H9 (cell line): ENCODE measurements at regions not wholly inside any gene's neighbourhood (a gene's known extent, or its start where the extent isn't known, plus 50 kb on each side); places are given as distances from the start of the nearest gene placed in this dataset.

Experiments used
- DNase-seq: peaks from one replicate; pipeline ENCODE4 v3.0.0-alpha.2; 2017
- H2AFZ ChIP-seq: one replicate; pipeline ENCODE4 v1.6.1; 2013; ENCODE audit warnings: mild to moderate bottlenecking, low read length, control low read depth, moderate library complexity
- H2AK5ac ChIP-seq: 2 replicates; pipeline ENCODE4 v1.6.1; 2013; ENCODE audit warnings: low read length, control low read depth, mixed read lengths; ENCODE audit not compliant: insufficient read length
- H2BK120ac ChIP-seq: one replicate; pipeline ENCODE4 v1.6.1; 2013; ENCODE audit warnings: low read depth, mild to moderate bottlenecking, low read length, control low read depth, inconsistent platforms; ENCODE audit not compliant: poor library complexity, severe bottlenecking
- H2BK12ac ChIP-seq: 2 replicates; pipeline ENCODE4 v1.6.1; 2013; ENCODE audit warnings: low read length, control low read depth, mixed read lengths, low read depth; ENCODE audit not compliant: insufficient read length
- H2BK15ac ChIP-seq: 2 replicates; pipeline ENCODE4 v1.6.1; 2013; ENCODE audit warnings: low read depth, low read length, control low read depth
- H2BK20ac ChIP-seq: one replicate; pipeline ENCODE4 v1.6.1; 2013; ENCODE audit warnings: low read depth, mild to moderate bottlenecking, low read length, control low read depth, inconsistent platforms; ENCODE audit not compliant: poor library complexity, severe bottlenecking
- H2BK5ac ChIP-seq: 2 replicates; pipeline ENCODE4 v1.6.1; 2013; ENCODE audit warnings: low read length, control low read depth, mixed read lengths; ENCODE audit not compliant: insufficient read length
- H3K14ac ChIP-seq: 2 replicates; pipeline ENCODE4 v1.6.1; 2013; ENCODE audit warnings: low read length, control low read depth; ENCODE audit not compliant: insufficient read depth
- H3K18ac ChIP-seq: 2 replicates; pipeline ENCODE4 v1.6.1; 2013; ENCODE audit warnings: low read depth, mild to moderate bottlenecking, mixed read lengths, low read length, control low read depth; ENCODE audit not compliant: insufficient read length
- H3K23ac ChIP-seq: 2 replicates; pipeline ENCODE4 v1.6.1; 2013; ENCODE audit warnings: low read length, control low read depth, mixed read lengths, low read depth; ENCODE audit not compliant: insufficient read length
- H3K23me2 ChIP-seq: 2 replicates; pipeline ENCODE4 v1.6.1; 2013; ENCODE audit warnings: low read depth, mild to moderate bottlenecking, mixed read lengths, low read length, control low read depth; ENCODE audit not compliant: insufficient read length, poor library complexity, severe bottlenecking
- H3K27ac ChIP-seq: 2 replicates; pipeline ENCODE4 v1.5.1; 2013; ENCODE audit warnings: low read length, control low read depth, mixed read lengths, low read depth; ENCODE audit not compliant: insufficient read length
- H3K27me3 ChIP-seq: 2 replicates; pipeline ENCODE4 v1.6.1; 2013; ENCODE audit warnings: low read length, control low read depth, inconsistent platforms; ENCODE audit not compliant: insufficient read depth
- H3K4ac ChIP-seq: 2 replicates; pipeline ENCODE4 v1.6.1; 2013; ENCODE audit warnings: low read depth, mild to moderate bottlenecking, control low read depth, inconsistent platforms, low read length, moderate library complexity
- H3K4me1 ChIP-seq: 2 replicates; pipeline ENCODE4 v1.6.1; 2013; ENCODE audit warnings: low read length, control low read depth, inconsistent platforms; ENCODE audit not compliant: insufficient read depth
- H3K4me2 ChIP-seq: 2 replicates; pipeline ENCODE4 v1.6.1; 2013; ENCODE audit warnings: low read length, control low read depth, mixed read lengths; ENCODE audit not compliant: insufficient read length, insufficient read depth
- H3K56ac ChIP-seq: 2 replicates; pipeline ENCODE4 v1.6.1; 2013; ENCODE audit warnings: low read depth, mild to moderate bottlenecking, mixed read lengths, low read length, control low read depth; ENCODE audit not compliant: insufficient read length
- H3K79me1 ChIP-seq: 2 replicates; pipeline ENCODE4 v1.6.1; 2013; ENCODE audit warnings: low read depth, mild to moderate bottlenecking, moderate library complexity, low read length, control low read depth, inconsistent platforms; ENCODE audit not compliant: insufficient read depth, poor library complexity, severe bottlenecking
- H3K79me2 ChIP-seq: 2 replicates; pipeline ENCODE4 v1.6.1; 2013; ENCODE audit warnings: low read length, control low read depth, inconsistent platforms; ENCODE audit not compliant: insufficient read depth
- H3K9ac ChIP-seq: 2 replicates; pipeline ENCODE4 v1.6.1; 2013; ENCODE audit warnings: low read length, control low read depth, mixed read lengths; ENCODE audit not compliant: insufficient read length; ENCODE audit errors: extremely low read depth
- H3K9me3 ChIP-seq: one replicate; pipeline ENCODE4 v1.6.1; 2013; ENCODE audit warnings: low read depth, low read length, inconsistent platforms; ENCODE audit not compliant: control insufficient read depth
- H3T11ph ChIP-seq: one replicate; pipeline ENCODE4 v1.6.1; 2013; ENCODE audit warnings: mild to moderate bottlenecking, low read length, control low read depth, inconsistent platforms
- H4K20me1 ChIP-seq: one replicate; pipeline ENCODE4 v1.6.1; 2013; ENCODE audit not compliant: control insufficient read depth, insufficient read length, insufficient read depth
- H4K5ac ChIP-seq: 2 replicates; pipeline ENCODE4 v1.6.1; 2013; ENCODE audit warnings: low read depth, mild to moderate bottlenecking, mixed read lengths, low read length, control low read depth; ENCODE audit not compliant: insufficient read length
- H4K8ac ChIP-seq: replicated peaks from 2 replicates; pipeline ENCODE4 v1.6.1; 2013; ENCODE audit warnings: low read length, control low read depth, mixed read lengths, low read depth; ENCODE audit not compliant: insufficient read length
- H4K91ac ChIP-seq: 2 replicates; pipeline ENCODE4 v1.6.1; 2013; ENCODE audit warnings: low read depth, mild to moderate bottlenecking, moderate library complexity, mixed read lengths, low read length, control low read depth; ENCODE audit not compliant: insufficient read length
- H3K27ac Mint-ChIP-seq, 3 experiments: 2 replicates in 2 of 3; 3 replicates in 1 of 3; pipeline ENCODE4 v1.8.0; 2020 to 2021; ENCODE audit warnings: mixed read lengths in 3 of 3, mild to moderate bottlenecking in 1 of 3, moderate library complexity in 1 of 3
- H3K27me3 Mint-ChIP-seq: 2 replicates; pipeline ENCODE4 v1.8.0; 2021; ENCODE audit warnings: low read depth, mild to moderate bottlenecking, moderate library complexity, mixed read lengths
- H3K36me3 Mint-ChIP-seq, 3 experiments: 2 replicates in 2 of 3; 3 replicates in 1 of 3; pipeline ENCODE4 v1.8.0; 2020 to 2021; ENCODE audit warnings: low read depth in 3 of 3, mixed read lengths in 3 of 3; ENCODE audit not compliant: insufficient read depth in 1 of 3
- H3K4me1 Mint-ChIP-seq, 2 experiments: 2 replicates each; pipeline ENCODE4 v1.8.0; 2020; ENCODE audit warnings: mixed read lengths in 2 of 2
- H3K4me3 Mint-ChIP-seq, 2 experiments: 2 replicates in 1 of 2; 3 replicates in 1 of 2; pipeline ENCODE4 v1.8.0; 2020 to 2021; ENCODE audit warnings: mild to moderate bottlenecking in 2 of 2, mixed read lengths in 2 of 2, moderate library complexity in 1 of 2
- H3K9me3 Mint-ChIP-seq, 2 experiments: 2 replicates in 1 of 2; 3 replicates in 1 of 2; pipeline ENCODE4 v1.8.0; 2020; ENCODE audit warnings: mild to moderate bottlenecking in 2 of 2, mixed read lengths in 2 of 2, moderate library complexity in 1 of 2
- CTCF ChIP-seq: fragments of 200-600 bp; sonication (generic); conservative IDR thresholded peaks from 3 replicates; pipeline ENCODE4 v1.8.0; 2021; ENCODE audit warnings: antibody characterized with exemption, mild to moderate bottlenecking
- WGBS: extraction: QIAGEN DNeasy Blood & Tissue Kit; methylation state at CpG from one replicate; pipeline ENCODE4 v1.1.7; 2013; ENCODE audit warnings: missing lambda C conversion rate, low lambda C conversion rate, mixed read lengths; ENCODE audit not compliant: insufficient read length; ENCODE audit errors: extremely low coverage; 5-methylcytosine and 5-hydroxymethylcytosine counted together

GRCh38 chr5:87946271-87946670, 322.4 kb downstream of the TMEM161B start:
- Histone ChIP-seq H3K18ac (no peak overlapping the region), H3K79me1 (no peaks in the 10 kb centered on the region)

More at GRCh38 chr5:87946271-87946670, 322.4 kb downstream of the TMEM161B start:
- no peak for DNase-seq
- TF ChIP-seq CTCF = no peak
- H4K5ac ChIP-seq = no peak overlapping the region
- no peak overlapping the region for H2BK12ac ChIP-seq
- Mint-ChIP-seq H3K9me3 (no peaks in the 10 kb centered on the region), H3K4me3 (no peak overlapping the region), H3K27me3 (no peaks in the 10 kb centered on the region), H3K27ac (no peak overlapping the region), H3K4me1 (peaks cover 36 to 45% of the 10 kb centered on the region in 2 experiments), H3K36me3 (no peaks in the 10 kb centered on the region)
- WGBS = no CpG with 5 or more reads among the region's 4 CpGs
- H2BK20ac ChIP-seq = no peak overlapping the region
- H2BK15ac ChIP-seq = no peak overlapping the region
- H3K56ac ChIP-seq = no peak overlapping the region
- no peak overlapping the region for H3K4ac ChIP-seq
- H4K91ac ChIP-seq = no peak overlapping the region
- no peak overlapping the region for H2AFZ ChIP-seq
- no peak overlapping the region for H2BK120ac ChIP-seq
- H4K20me1 ChIP-seq = no peaks in the 10 kb centered on the region
- no peaks in the 10 kb centered on the region for H3K79me2 ChIP-seq
- no peaks in the 10 kb centered on the region for H3K27me3 ChIP-seq
- no peak overlapping the region for H3K14ac ChIP-seq
- no peak overlapping the region for H3K27ac ChIP-seq
- no peak overlapping the region for H2BK5ac ChIP-seq
- no peak overlapping the region for H3K23ac ChIP-seq
- no peak overlapping the region for H4K8ac ChIP-seq
- H3K9me3 ChIP-seq = no peaks in the 10 kb centered on the region
- no peaks in the 10 kb centered on the region for H3K23me2 ChIP-seq
- H2AK5ac ChIP-seq = no peak overlapping the region
- peaks cover 3% of the 10 kb centered on the region; the same call in 1 of the 2 replicates for H3K4me1 ChIP-seq
- H3K4me2 ChIP-seq = no peak overlapping the region
- H3K9ac ChIP-seq = no peak overlapping the region
- H3T11ph ChIP-seq = no peak overlapping the region
